GM21723 (cell line): ENCODE measurements at regions not wholly inside any gene's neighbourhood (a gene's known extent, or its start where the extent isn't known, plus 50 kb on each side); places are given as distances from the start of the nearest gene placed in this dataset.
"Not testable (repeated sequence)": the region's sequence is repeated elsewhere in the genome, so short reads cannot be mapped to it uniquely, and the experiment has no call there.

Experiments
- ATAC-seq: cut with Tn5 transposase; IDR thresholded peaks from one replicate; pipeline ENCODE4 v1.9.1; 2021; ENCODE audit warnings: mild to moderate bottlenecking, moderate library complexity; ENCODE audit not compliant: unreplicated experiment

GRCh38 chr18:70936160-70936559 is 647.3 kb downstream of the SOCS6 start:
- no peak for ATAC-seq

- no peak for ATAC-seq
Observed at GRCh38 chr18:70931942-70932814, 643.3 kb downstream of the SOCS6 start.

DNA sequence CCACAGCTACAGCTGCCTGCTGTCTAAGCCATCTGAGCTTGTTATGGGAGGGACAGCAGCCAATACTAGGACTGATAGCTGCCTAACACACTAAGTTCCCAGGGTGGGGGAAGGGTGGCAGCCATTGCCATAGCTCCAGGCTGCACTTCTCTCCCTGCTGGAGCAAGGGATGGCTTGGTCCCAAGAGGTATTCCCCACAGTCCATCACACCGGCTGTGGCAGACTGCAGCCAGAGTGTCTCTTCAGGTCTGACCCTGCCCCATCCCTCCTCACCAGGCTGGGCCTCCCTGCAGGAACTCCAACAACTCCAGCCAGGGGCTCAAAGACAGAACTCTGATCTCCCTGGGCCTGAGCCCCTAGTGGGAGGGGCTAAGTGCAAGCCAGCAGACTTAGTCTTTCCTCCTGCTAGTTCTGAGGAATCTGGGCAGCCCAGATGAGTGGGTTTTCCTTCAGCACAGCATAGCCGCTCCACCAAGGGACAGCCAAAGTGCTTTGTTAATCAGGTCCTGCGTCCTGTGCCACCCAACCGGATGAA is 632.1 kb downstream of the SOCS6 start:
- no peak for ATAC-seq

GRCh38 chr18:70907673-70908072 is 618.8 kb downstream of the SOCS6 start:
- no peak for ATAC-seq

DNA sequence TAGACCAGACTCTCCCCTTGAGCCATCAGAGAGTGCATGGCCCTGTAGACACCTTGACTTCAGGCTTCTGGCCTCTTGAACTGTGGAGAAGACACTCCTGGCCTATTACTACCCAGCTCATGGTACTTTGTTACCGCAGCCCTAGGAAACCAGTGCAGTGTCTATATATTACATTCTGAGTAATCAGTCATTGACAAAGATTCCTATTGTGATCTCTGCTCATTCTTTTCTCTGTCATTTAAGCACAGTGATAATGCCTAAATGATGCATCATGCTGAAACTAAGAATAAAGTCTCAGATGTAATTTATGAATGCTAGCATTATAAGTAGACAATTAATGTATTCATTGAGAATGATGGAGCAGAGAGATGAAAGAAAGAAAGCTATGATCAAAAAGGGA is 603.5 kb downstream of the SOCS6 start:
- no peak for ATAC-seq

DNA sequence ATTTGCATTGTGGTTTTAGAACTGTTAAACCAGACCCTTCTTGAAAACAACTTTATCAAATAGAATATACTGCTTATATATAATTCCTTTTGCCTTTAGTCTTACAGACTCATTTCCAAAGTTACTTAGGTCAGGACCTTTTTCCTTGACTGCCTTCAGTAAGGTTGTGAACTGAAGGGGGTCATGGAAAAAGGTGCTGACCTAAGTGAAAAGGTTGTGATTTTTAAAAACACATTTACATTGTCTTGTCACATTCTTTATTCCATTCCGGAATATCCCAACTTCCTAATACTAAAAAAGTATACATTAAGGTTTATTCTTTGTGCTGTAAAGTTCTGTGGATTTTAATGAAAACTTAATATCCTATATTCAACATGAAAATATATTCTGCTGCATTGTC is 581.4 kb downstream of the SOCS6 start:
- no peak for ATAC-seq

- ATAC-seq, result no peak
Observed at GRCh38 chr18:70848329-70848728, 559.5 kb downstream of the SOCS6 start.

DNA sequence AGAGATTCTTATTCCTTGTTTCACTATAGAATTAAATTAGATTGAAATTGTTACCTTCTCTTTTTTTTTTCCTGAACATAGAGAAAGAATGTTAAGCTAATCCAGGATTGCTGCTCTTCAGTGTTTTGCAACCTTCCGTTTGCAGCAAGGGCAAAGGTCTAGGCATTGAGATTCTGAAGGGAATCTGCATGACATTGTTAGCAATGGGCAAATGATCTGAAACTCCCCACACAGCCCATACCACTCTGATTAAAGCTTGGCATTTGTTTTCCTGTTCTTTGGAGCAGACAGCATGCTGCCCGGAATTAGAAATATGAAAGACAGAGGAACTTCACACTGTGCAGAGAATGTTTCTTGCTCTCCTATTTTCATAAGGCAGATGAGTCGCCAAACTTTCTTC is 551.8 kb downstream of the SOCS6 start:
- ATAC-seq, result no peak

GRCh38 chr18:70827632-70828031 is 538.8 kb downstream of the SOCS6 start:
- no peak for ATAC-seq

DNA sequence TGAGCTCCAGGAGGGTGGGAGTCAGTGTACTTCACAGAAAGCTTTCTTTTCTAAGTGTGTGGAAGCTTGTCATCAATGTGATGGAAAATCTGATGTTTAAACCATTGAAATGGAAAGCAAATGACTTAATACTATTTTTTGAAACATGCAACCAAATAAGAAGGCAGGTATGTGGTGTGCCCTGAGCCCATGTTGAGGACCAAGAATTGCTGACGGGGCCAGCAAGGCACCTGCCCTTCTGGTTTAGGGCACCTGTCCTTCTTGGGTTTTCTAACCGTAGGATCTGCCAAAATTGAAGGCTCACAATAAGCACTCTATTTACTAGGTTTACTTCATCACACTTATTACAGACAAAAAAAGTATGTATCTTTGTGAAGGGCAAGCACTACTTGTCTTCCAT is 537.7 kb downstream of the SOCS6 start:
- no peak for ATAC-seq

DNA sequence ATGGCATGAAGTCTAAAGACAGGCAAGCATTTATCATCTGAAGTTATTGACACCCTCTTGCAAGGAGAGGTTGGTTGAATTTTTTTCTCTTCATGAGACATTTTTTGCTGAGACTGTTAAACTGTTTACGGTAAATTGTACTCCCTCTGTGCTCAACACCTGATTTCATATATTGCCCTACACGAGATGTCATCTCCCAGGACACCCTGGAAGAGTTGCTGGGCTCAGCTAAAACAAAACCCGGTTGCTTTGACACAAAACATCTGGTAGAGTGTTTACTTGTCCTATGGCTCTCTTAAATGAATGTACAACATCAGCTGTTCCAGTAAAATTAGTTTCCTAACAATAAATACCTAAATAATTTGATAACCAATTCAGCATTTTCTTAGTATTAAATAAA is 533.8 kb downstream of the SOCS6 start:
- no peak for ATAC-seq

DNA sequence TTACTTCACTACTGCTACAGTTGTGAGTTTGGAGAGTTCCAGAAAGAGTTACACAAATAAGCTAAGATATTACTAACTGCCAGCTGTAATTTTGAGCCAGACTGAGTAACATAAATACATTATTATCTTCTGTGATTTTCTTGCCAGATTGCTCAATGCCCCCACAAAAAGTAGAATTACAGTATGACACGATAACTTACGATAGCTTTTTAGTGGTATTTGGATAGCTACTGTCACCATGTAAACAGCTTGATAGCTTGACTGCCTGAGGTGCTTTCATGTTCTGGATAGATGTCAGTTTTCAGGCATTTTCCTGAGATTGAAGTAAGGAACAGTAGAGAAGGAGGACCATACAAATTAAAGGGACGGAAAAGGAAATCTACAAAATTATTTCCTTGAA is 533.3 kb downstream of the SOCS6 start:
- ATAC-seq, result no peak

GRCh38 chr18:70808481-70809056 is 519.7 kb downstream of the SOCS6 start:
- no peak for ATAC-seq

GRCh38 chr18:70781860-70782453 is 493.1 kb downstream of the SOCS6 start:
- peak; percentile 99 for ATAC-seq

GRCh38 chr18:70766254-70766653 is 477.4 kb downstream of the SOCS6 start:
- ATAC-seq, result not testable (repeated sequence)

DNA sequence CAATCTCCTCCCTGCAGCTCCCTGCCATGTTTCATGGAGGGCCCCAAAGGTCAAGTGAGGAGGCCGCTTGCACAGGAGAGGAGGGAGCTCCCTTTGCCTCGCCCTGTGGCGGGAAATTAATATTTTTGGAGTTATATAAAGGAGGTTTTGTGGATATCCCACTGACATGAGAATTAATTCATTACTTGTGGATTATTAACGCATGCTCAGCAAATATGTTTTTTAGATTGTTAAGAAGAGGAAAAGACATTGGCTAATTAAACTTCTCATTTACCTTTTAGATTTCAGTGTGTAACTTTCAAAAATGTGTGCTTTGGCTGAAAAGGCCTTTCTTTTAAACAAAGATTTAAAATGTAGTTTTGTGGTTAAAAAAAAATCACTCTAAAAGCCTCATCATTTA is 474.0 kb downstream of the SOCS6 start:
- no peak for ATAC-seq

GRCh38 chr18:70758780-70759179 is 469.9 kb downstream of the SOCS6 start:
- no peak for ATAC-seq

GRCh38 chr18:70754486-70754885 is 465.6 kb downstream of the SOCS6 start:
- no peak for ATAC-seq

DNA sequence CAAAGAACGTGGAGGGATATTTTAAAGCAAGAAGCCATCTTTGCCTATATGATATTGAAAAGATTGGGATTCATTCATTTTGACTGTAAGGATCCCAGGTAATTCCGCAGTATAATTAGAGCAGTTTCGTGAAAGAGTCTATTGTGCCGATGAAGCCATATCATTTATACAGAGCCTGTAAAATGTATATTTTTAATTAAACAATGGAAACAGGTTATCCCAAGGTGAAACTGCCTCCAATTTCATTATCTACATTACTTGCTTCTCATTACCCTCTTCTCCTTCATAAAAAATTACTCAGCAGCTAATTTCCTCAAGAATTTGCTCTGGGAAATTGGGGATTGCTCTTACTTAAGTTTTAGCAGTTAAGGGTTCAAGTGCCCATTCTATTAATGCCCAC is 444.1 kb downstream of the SOCS6 start:
- ATAC-seq, result no peak

GRCh38 chr18:70732188-70732587 is 443.3 kb downstream of the SOCS6 start:
- no peak for ATAC-seq

- no peak for ATAC-seq
Observed at GRCh38 chr18:70720607-70721006, 431.8 kb downstream of the SOCS6 start.

- no peak for ATAC-seq
Observed at GRCh38 chr18:70709720-70710119, 420.9 kb downstream of the SOCS6 start.
